ENCODE measurements at regions not wholly inside any gene's neighbourhood (a gene's known extent, or its start where the extent isn't known, plus 50 kb on each side); places are given as distances from the start of the nearest gene placed in this dataset.

GRCh38 chr5:72605632-72606031 is 98.4 kb upstream of the ZNF366 start:
- no peak for TF ChIP-seq CTCF (conservative IDR thresholded peaks at IDR 0.05; ENCODE audit: low read depth, low read length)
- TF ChIP-seq EZH2 (IDR thresholded peaks at IDR 0.05; ENCODE audit: borderline replicate concordance, low read depth, low read length, poor library complexity, severe bottlenecking): no peak
